ENCODE measurements at regions not wholly inside any gene's neighbourhood (a gene's known extent, or its start where the extent isn't known, plus 50 kb on each side); places are given as distances from the start of the nearest gene placed in this dataset.
"Not testable (repeated sequence)": the region's sequence is repeated elsewhere in the genome, so short reads cannot be mapped to it uniquely, and the experiment has no call there.

GRCh38 chr1:172755099-172755498, 96.2 kb downstream of the FASLG start:
- no peak for DNase-seq

- no peak for DNase-seq
Observed at GRCh38 chr1:172756024-172756423, 97.1 kb downstream of the FASLG start.

GRCh38 chr1:172758259-172758658, 99.4 kb downstream of the FASLG start:
- peak; percentile 19 for DNase-seq

GRCh38 chr1:172760121-172760520, 101.2 kb downstream of the FASLG start:
- DNase-seq = peak; percentile 24

GRCh38 chr1:172761581-172762486, 102.9 kb downstream of the FASLG start:
- DNase-seq = peak; percentile 91

GRCh38 chr1:172763057-172763456, 104.2 kb downstream of the FASLG start:
- DNase-seq = no peak

GRCh38 chr1:172764378-172764777, 105.5 kb downstream of the FASLG start:
- DNase-seq = no peak

GRCh38 chr1:172766462-172766861, 107.6 kb downstream of the FASLG start:
- no peak for DNase-seq

GRCh38 chr1:172770071-172770470, 111.2 kb downstream of the FASLG start:
- no peak for DNase-seq

- no peak for DNase-seq
Observed at GRCh38 chr1:172774561-172774960, 115.7 kb downstream of the FASLG start.

- no peak for DNase-seq
Observed at GRCh38 chr1:172775606-172776005, 116.7 kb downstream of the FASLG start.

GRCh38 chr1:172776071-172776470, 117.2 kb downstream of the FASLG start:
- DNase-seq = no peak

GRCh38 chr1:172777767-172778166, 118.9 kb downstream of the FASLG start:
- no peak for DNase-seq

- DNase-seq = no peak
Observed at GRCh38 chr1:172778456-172779455, 119.9 kb downstream of the FASLG start.

GRCh38 chr1:172779491-172779890, 120.6 kb downstream of the FASLG start:
- DNase-seq = no peak

GRCh38 chr1:172781513-172782140, 122.7 kb downstream of the FASLG start:
- DNase-seq = no peak

- DNase-seq = no peak
Observed at GRCh38 chr1:172789840-172790239, 130.9 kb downstream of the FASLG start.

- no peak for DNase-seq
Observed at GRCh38 chr1:172790245-172790644, 131.3 kb downstream of the FASLG start.

- DNase-seq = no peak
Observed at GRCh38 chr1:172793823-172794222, 134.9 kb downstream of the FASLG start.

- no peak for DNase-seq
Observed at GRCh38 chr1:172795741-172796140, 136.8 kb downstream of the FASLG start.

GRCh38 chr1:172799804-172800203, 140.9 kb downstream of the FASLG start:
- not testable (repeated sequence) for DNase-seq

- DNase-seq = no peak
Observed at GRCh38 chr1:172801771-172802322, 142.9 kb downstream of the FASLG start.

- DNase-seq = no peak
Observed at GRCh38 chr1:172809750-172810149, 150.8 kb downstream of the FASLG start.

All from NCI-H226 (cell line).